HG03064 (cell line): ENCODE measurements at regions not wholly inside any gene's neighbourhood (a gene's known extent, or its start where the extent isn't known, plus 50 kb on each side); places are given as distances from the start of the nearest gene placed in this dataset.
"Not testable (repeated sequence)": the region's sequence is repeated elsewhere in the genome, so short reads cannot be mapped to it uniquely, and the experiment has no call there.

Experiments
- ATAC-seq: cut with Tn5 transposase; IDR thresholded peaks from one replicate; pipeline ENCODE4 v1.9.1; 2021; ENCODE audit warnings: low read depth; ENCODE audit not compliant: unreplicated experiment

GRCh38 chr4:27791640-27792039, 931.0 kb downstream of the STIM2 start:
- no peak for ATAC-seq

- ATAC-seq, result no peak
These were observed 946.6 kb downstream of the STIM2 start for GRCh38 chr4:27807207-27807606.

- ATAC-seq, result no peak
These were observed 951.3 kb downstream of the STIM2 start for GRCh38 chr4:27811948-27812347.

- not testable (repeated sequence) for ATAC-seq
These were observed 952.6 kb downstream of the STIM2 start for GRCh38 chr4:27813226-27813625.

- not testable (repeated sequence) for ATAC-seq
These were observed 953.2 kb downstream of the STIM2 start for GRCh38 chr4:27813699-27814425.

GRCh38 chr4:27819246-27819645, 958.6 kb downstream of the STIM2 start:
- ATAC-seq, result no peak

- no peak for ATAC-seq
These were observed 968.2 kb downstream of the STIM2 start for GRCh38 chr4:27828843-27829242.

- ATAC-seq, result no peak
These were observed 969.6 kb downstream of the STIM2 start for GRCh38 chr4:27830251-27830650.

GRCh38 chr4:27835851-27836250, 975.2 kb downstream of the STIM2 start:
- no peak for ATAC-seq

- ATAC-seq, result no peak
These were observed 975.9 kb downstream of the STIM2 start for GRCh38 chr4:27836523-27836922.

- no peak for ATAC-seq
These were observed 983.1 kb downstream of the STIM2 start for GRCh38 chr4:27843776-27844175.

GRCh38 chr4:27844376-27844775, 983.7 kb downstream of the STIM2 start:
- no peak for ATAC-seq

GRCh38 chr4:27846951-27847350, 986.3 kb downstream of the STIM2 start:
- no peak for ATAC-seq

- no peak for ATAC-seq
These were observed 1000.7 kb downstream of the STIM2 start for GRCh38 chr4:27861381-27861787.

GRCh38 chr4:27861802-27862201, 1001.2 kb downstream of the STIM2 start:
- ATAC-seq, result no peak

GRCh38 chr4:27873596-27873995, 1013.0 kb downstream of the STIM2 start:
- ATAC-seq, result no peak

GRCh38 chr4:27881705-27882104, 1021.1 kb downstream of the STIM2 start:
- ATAC-seq, result no peak

- ATAC-seq, result no peak
These were observed 1025.5 kb downstream of the STIM2 start for GRCh38 chr4:27886120-27886519.

- ATAC-seq, result no peak
These were observed 1027.0 kb downstream of the STIM2 start for GRCh38 chr4:27887646-27888045.

- no peak for ATAC-seq
These were observed 1027.9 kb downstream of the STIM2 start for GRCh38 chr4:27888505-27888904.

- no peak for ATAC-seq
These were observed 1034.3 kb downstream of the STIM2 start for GRCh38 chr4:27894951-27895350.

GRCh38 chr4:27908356-27908755, 1047.7 kb downstream of the STIM2 start:
- ATAC-seq, result no peak

GRCh38 chr4:27910227-27910626, 1049.6 kb downstream of the STIM2 start:
- no peak for ATAC-seq
